HG03108 (cell line): ENCODE measurements at regions not wholly inside any gene's neighbourhood (a gene's known extent, or its start where the extent isn't known, plus 50 kb on each side); places are given as distances from the start of the nearest gene placed in this dataset.

Source experiments
- ATAC-seq: cut with Tn5 transposase; IDR thresholded peaks from one replicate; pipeline ENCODE4 v1.9.1; 2021; ENCODE audit warnings: moderate library complexity; ENCODE audit not compliant: unreplicated experiment

GRCh38 chr1:30043731-30044408, 679.5 kb downstream of the MATN1 start:
- no peak for ATAC-seq

- no peak for ATAC-seq
Observed at GRCh38 chr1:30043256-30043655, 680.1 kb downstream of the MATN1 start.

- no peak for ATAC-seq
Observed at GRCh38 chr1:30042438-30043147, 680.8 kb downstream of the MATN1 start.

GRCh38 chr1:30041741-30042437, 681.5 kb downstream of the MATN1 start:
- no peak for ATAC-seq

GRCh38 chr1:30040081-30041019, 683.0 kb downstream of the MATN1 start:
- ATAC-seq, result no peak

GRCh38 chr1:30039354-30040080, 683.9 kb downstream of the MATN1 start:
- no peak for ATAC-seq

- ATAC-seq, result no peak
Observed at GRCh38 chr1:30038134-30039025, 685.0 kb downstream of the MATN1 start.

GRCh38 chr1:30037251-30038118, 685.9 kb downstream of the MATN1 start:
- no peak for ATAC-seq

GRCh38 chr1:30036666-30037065, 686.7 kb downstream of the MATN1 start:
- ATAC-seq, result no peak

- no peak for ATAC-seq
Observed at GRCh38 chr1:30036229-30036547, 687.2 kb downstream of the MATN1 start.

GRCh38 chr1:30035522-30036228, 687.7 kb downstream of the MATN1 start:
- no peak for ATAC-seq

- ATAC-seq, result no peak
Observed at GRCh38 chr1:30034627-30035521, 688.5 kb downstream of the MATN1 start.

- ATAC-seq, result no peak
Observed at GRCh38 chr1:30034105-30034626, 689.2 kb downstream of the MATN1 start.

GRCh38 chr1:30033256-30034104, 689.9 kb downstream of the MATN1 start:
- no peak for ATAC-seq

GRCh38 chr1:30032302-30032701, 691.1 kb downstream of the MATN1 start:
- ATAC-seq, result no peak

- ATAC-seq, result no peak
Observed at GRCh38 chr1:30029677-30030076, 693.7 kb downstream of the MATN1 start.
